Hepatocyte (in vitro differentiated cells): ENCODE measurements at regions not wholly inside any gene's neighbourhood (a gene's known extent, or its start where the extent isn't known, plus 50 kb on each side); places are given as distances from the start of the nearest gene placed in this dataset.

ENCODE experiments used
- CTCF ChIP-seq: fragments of 200-600 bp; sonication (generic); IDR thresholded peaks from 2 replicates; pipeline ENCODE4 v1.5.1; 2016; ENCODE audit warnings: antibody characterized with exemption, mild to moderate bottlenecking; ENCODE audit not compliant: poor library complexity
- EZH2 ChIP-seq: fragments of 200-600 bp; sonication (generic); IDR thresholded peaks from 2 replicates; pipeline ENCODE4 v1.6.1; 2016; ENCODE audit warnings: antibody characterized with exemption, mild to moderate bottlenecking, borderline replicate concordance

- TF ChIP-seq CTCF (no peak), EZH2 (no peak)
Measured at GRCh38 chr18:40415176-40415791, 1539.8 kb upstream of the PIK3C3 start.
